Renal cortical epithelial cell (primary cell): ENCODE measurements at regions not wholly inside any gene's neighbourhood (a gene's known extent, or its start where the extent isn't known, plus 50 kb on each side); places are given as distances from the start of the nearest gene placed in this dataset.

Source experiments
- DNase-seq: peaks from one replicate; pipeline ENCODE4 v3.0.0-alpha.2; 2011; ENCODE audit warnings: low read depth

- no peak for DNase-seq
Measured at GRCh38 chr4:180799798-180800197, 1443.4 kb upstream of the TENM3 start.

- no peak for DNase-seq
Measured at GRCh38 chr4:180805101-180805500, 1438.1 kb upstream of the TENM3 start.

GRCh38 chr4:180808862-180809261 lies 1434.3 kb upstream of the TENM3 start:
- DNase-seq, result peak; percentile 13

GRCh38 chr4:180809439-180809838 lies 1433.8 kb upstream of the TENM3 start:
- DNase-seq, result no peak

GRCh38 chr4:180810581-180810980 lies 1432.6 kb upstream of the TENM3 start:
- DNase-seq, result no peak

GRCh38 chr4:180811556-180811955 lies 1431.6 kb upstream of the TENM3 start:
- no peak for DNase-seq

- no peak for DNase-seq
Measured at GRCh38 chr4:180812783-180813182, 1430.4 kb upstream of the TENM3 start.

- DNase-seq, result no peak
Measured at GRCh38 chr4:180814875-180815417, 1428.3 kb upstream of the TENM3 start.

- no peak for DNase-seq
Measured at GRCh38 chr4:180817529-180817928, 1425.7 kb upstream of the TENM3 start.

GRCh38 chr4:180823108-180823507 lies 1420.1 kb upstream of the TENM3 start:
- peak; percentile 81 for DNase-seq

GRCh38 chr4:180827232-180828009 lies 1415.8 kb upstream of the TENM3 start:
- DNase-seq, result peak; percentile 37

- DNase-seq, result peak; percentile 60
Measured at GRCh38 chr4:180828455-180829018, 1414.7 kb upstream of the TENM3 start.

- no peak for DNase-seq
Measured at GRCh38 chr4:180832073-180832472, 1411.1 kb upstream of the TENM3 start.

- DNase-seq, result no peak
Measured at GRCh38 chr4:180840142-180840541, 1403.1 kb upstream of the TENM3 start.

- DNase-seq, result no peak
Measured at GRCh38 chr4:180850318-180850940, 1392.8 kb upstream of the TENM3 start.

- no peak for DNase-seq
Measured at GRCh38 chr4:180852738-180853137, 1390.5 kb upstream of the TENM3 start.

GRCh38 chr4:180855184-180855583 lies 1388.0 kb upstream of the TENM3 start:
- no peak for DNase-seq

GRCh38 chr4:180860089-180860720 lies 1383.0 kb upstream of the TENM3 start:
- DNase-seq, result no peak

GRCh38 chr4:180861651-180862050 lies 1381.6 kb upstream of the TENM3 start:
- DNase-seq, result no peak

GRCh38 chr4:180866933-180867643 lies 1376.1 kb upstream of the TENM3 start:
- no peak for DNase-seq

GRCh38 chr4:180870623-180871022 lies 1372.6 kb upstream of the TENM3 start:
- no peak for DNase-seq

- DNase-seq, result no peak
Measured at GRCh38 chr4:180898305-180898704, 1344.9 kb upstream of the TENM3 start.
